DMS79 treated with DMSO at 0.1 percent for 48 hours (cell line): ENCODE measurements at regions not wholly inside any gene's neighbourhood (a gene's known extent, or its start where the extent isn't known, plus 50 kb on each side); places are given as distances from the start of the nearest gene placed in this dataset.
"Not testable (repeated sequence)": the region's sequence is repeated elsewhere in the genome, so short reads cannot be mapped to it uniquely, and the experiment has no call there.

Experiments
- DNase-seq: peaks from one replicate; lab custom pipeline; 2025; lab: John Stamatoyannopoulos, UW

- no peak for DNase-seq
Measured at GRCh38 chr18:1296237-1296636, 391.6 kb downstream of the ADCYAP1 start.

- no peak for DNase-seq
Measured at GRCh38 chr18:1302861-1303260, 398.2 kb downstream of the ADCYAP1 start.

- no peak for DNase-seq
Measured at GRCh38 chr18:1304392-1304992, 399.8 kb downstream of the ADCYAP1 start.

- no peak for DNase-seq
Measured at GRCh38 chr18:1306641-1307040, 402.0 kb downstream of the ADCYAP1 start.

- DNase-seq, result no peak
Measured at GRCh38 chr18:1308686-1309085, 404.0 kb downstream of the ADCYAP1 start.

- DNase-seq, result no peak
Measured at GRCh38 chr18:1311376-1311775, 406.7 kb downstream of the ADCYAP1 start.

- DNase-seq, result not testable (repeated sequence)
Measured at GRCh38 chr18:1335345-1335744, 430.7 kb downstream of the ADCYAP1 start.

- no peak for DNase-seq
Measured at GRCh38 chr18:1350931-1351450, 446.3 kb downstream of the ADCYAP1 start.

GRCh38 chr18:1353025-1353424 lies 448.4 kb downstream of the ADCYAP1 start:
- DNase-seq, result no peak

- DNase-seq, result no peak
Measured at GRCh38 chr18:1357724-1358123, 453.1 kb downstream of the ADCYAP1 start.

GRCh38 chr18:1361936-1362335 lies 457.3 kb downstream of the ADCYAP1 start:
- DNase-seq, result no peak

GRCh38 chr18:1370552-1370951 lies 465.9 kb downstream of the ADCYAP1 start:
- DNase-seq, result no peak

GRCh38 chr18:1371724-1372123 lies 467.1 kb downstream of the ADCYAP1 start:
- DNase-seq, result no peak

- DNase-seq, result no peak
Measured at GRCh38 chr18:1383465-1383864, 478.8 kb downstream of the ADCYAP1 start.

- not testable (repeated sequence) for DNase-seq
Measured at GRCh38 chr18:1388468-1388867, 483.8 kb downstream of the ADCYAP1 start.

GRCh38 chr18:1392046-1392445 lies 487.4 kb downstream of the ADCYAP1 start:
- DNase-seq, result no peak

- no peak for DNase-seq
Measured at GRCh38 chr18:1392865-1393734, 488.4 kb downstream of the ADCYAP1 start.

GRCh38 chr18:1393929-1394328 lies 489.3 kb downstream of the ADCYAP1 start:
- DNase-seq, result no peak

GRCh38 chr18:1394426-1394825 lies 489.8 kb downstream of the ADCYAP1 start:
- no peak for DNase-seq

GRCh38 chr18:1394966-1395365 lies 490.3 kb downstream of the ADCYAP1 start:
- no peak for DNase-seq

- DNase-seq, result peak; percentile 34
Measured at GRCh38 chr18:1408376-1408775, 503.7 kb downstream of the ADCYAP1 start.

GRCh38 chr18:1412655-1413322 lies 508.1 kb downstream of the ADCYAP1 start:
- DNase-seq, result no peak

GRCh38 chr18:1413323-1413675 lies 508.6 kb downstream of the ADCYAP1 start:
- no peak for DNase-seq
